Psoas muscle (tissue), 7 donors: ENCODE measurements at regions not wholly inside any gene's neighbourhood (a gene's known extent, or its start where the extent isn't known, plus 50 kb on each side); places are given as distances from the start of the nearest gene placed in this dataset.
A peak's percentile ranks its signal among the peaks of the same experiment; 100 is the strongest.

Source experiments
- ATAC-seq, 4 donors: fragments of 200-7000 bp; cut with Tn5 transposase; one replicate each; pipeline ENCODE4 v1.9.1; 2020; ENCODE audit warnings: moderate library complexity in 3 of 4, mild to moderate bottlenecking in 2 of 4
- DNase-seq, 2 donors: peaks; one replicate each; pipeline ENCODE4 v3.0.0-alpha.2; 2020
- H3K27ac ChIP-seq: fragments of 200-600 bp; one replicate; pipeline ENCODE4 v1.8.0; 2022
- H3K27me3 ChIP-seq, 3 donors: fragments of 200-600 bp in 1 of 3; one replicate each; pipeline versions ENCODE4 v1.6.1 to v1.8.0; 2013 to 2022; ENCODE audit warnings: low read length in 2 of 3, mild to moderate bottlenecking in 2 of 3, moderate library complexity in 1 of 3; ENCODE audit not compliant: insufficient read depth in 3 of 3
- H3K36me3 ChIP-seq, 2 donors: fragments of 200-600 bp in 1 of 2; one replicate each; pipeline versions ENCODE4 v1.6.1 to v1.8.0; 2013 to 2022; ENCODE audit warnings: low read depth in 1 of 2, mild to moderate bottlenecking in 1 of 2, moderate library complexity in 1 of 2; ENCODE audit not compliant: insufficient read depth in 1 of 2
- H3K4me1 ChIP-seq: fragments of 200-600 bp; one replicate; pipeline ENCODE4 v1.8.0; 2022
- H3K4me3 ChIP-seq: fragments of 200-600 bp; one replicate; pipeline ENCODE4 v1.8.0; 2022; ENCODE audit warnings: mild to moderate bottlenecking
- H3K9me3 ChIP-seq: fragments of 200-600 bp; one replicate; pipeline ENCODE4 v1.8.0; 2022
- WGBS, 3 donors: extraction: QIAGEN DNeasy Blood & Tissue Kit; methylation state at CpG; one replicate each; pipeline versions ENCODE4 v1.1.6 to v1.1.7; 2013; 5-methylcytosine and 5-hydroxymethylcytosine counted together
- intact Hi-C, 2 donors: fragments of 100-400 bp; cut with DNase I; formaldehyde crosslinking; loops; one replicate each; pipeline versions ENCODE4 v1.11.0 to v1.14.2; 2022
- TF ChIP-seq, protein P1 (sequence below): fragments of 200-600 bp; IDR thresholded peaks from one replicate; pipeline ENCODE4 v1.8.0; 2022; ENCODE audit warnings: antibody characterized with exemption
- donor health status: healthy with polysubstance abuse.
- donor health status: DM: no; HTN: no; CAD: no; lungs with moderate emphysema.
- donor health status: Bipolar disorder and iron deficiency.
- donor health status: healthy.
- donor health status: DM: yes; HTN: yes; CAD: no.
- donor health status: DM: no; HTN: no; CAD: no.
- donor health status: DM: yes; HTN: yes; CAD: no.

DNA sequence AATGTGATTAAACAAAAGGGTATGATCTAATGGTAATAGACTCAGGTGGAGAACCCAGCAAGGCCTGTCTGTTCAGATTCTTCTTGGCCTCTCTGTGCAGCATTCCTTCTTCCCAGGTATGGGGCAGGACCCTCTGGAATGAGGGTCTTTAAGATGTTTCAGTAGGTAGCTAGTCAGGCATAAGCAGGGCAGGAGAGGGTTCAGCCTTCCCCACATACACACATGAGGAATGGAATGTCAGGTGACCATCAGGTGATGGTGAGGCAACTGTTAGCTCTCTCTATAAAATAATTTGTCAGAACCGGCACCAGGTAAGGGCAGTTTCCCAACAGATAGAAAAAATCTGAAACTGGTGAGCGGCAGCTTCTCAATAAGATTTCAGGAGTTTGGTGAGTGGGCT is 222.3 kb upstream of the PHYHIPL start:
- H3K4me3 ChIP-seq, result no peak overlapping the region
- no peaks in the 10 kb centered on the region for H3K27me3 ChIP-seq
- no peaks in the 10 kb centered on the region for H3K36me3 ChIP-seq
- DNase-seq, result no peak
- ATAC-seq, result no peak
- H3K27ac ChIP-seq, result no peak overlapping the region
- WGBS, 3 donors, result 96 to 100% (median 98%) methylated on average over 2 of the region's 2 CpGs
- no peaks in the 10 kb centered on the region for H3K9me3 ChIP-seq
- intact Hi-C loops, result loop anchor here (5.0 kb wide), 5 partner anchors 172 to 668 kb away; no protein-coding TSS in a partner anchor
- no peaks in the 10 kb centered on the region for H3K4me1 ChIP-seq
- TF ChIP-seq, protein P1, sequence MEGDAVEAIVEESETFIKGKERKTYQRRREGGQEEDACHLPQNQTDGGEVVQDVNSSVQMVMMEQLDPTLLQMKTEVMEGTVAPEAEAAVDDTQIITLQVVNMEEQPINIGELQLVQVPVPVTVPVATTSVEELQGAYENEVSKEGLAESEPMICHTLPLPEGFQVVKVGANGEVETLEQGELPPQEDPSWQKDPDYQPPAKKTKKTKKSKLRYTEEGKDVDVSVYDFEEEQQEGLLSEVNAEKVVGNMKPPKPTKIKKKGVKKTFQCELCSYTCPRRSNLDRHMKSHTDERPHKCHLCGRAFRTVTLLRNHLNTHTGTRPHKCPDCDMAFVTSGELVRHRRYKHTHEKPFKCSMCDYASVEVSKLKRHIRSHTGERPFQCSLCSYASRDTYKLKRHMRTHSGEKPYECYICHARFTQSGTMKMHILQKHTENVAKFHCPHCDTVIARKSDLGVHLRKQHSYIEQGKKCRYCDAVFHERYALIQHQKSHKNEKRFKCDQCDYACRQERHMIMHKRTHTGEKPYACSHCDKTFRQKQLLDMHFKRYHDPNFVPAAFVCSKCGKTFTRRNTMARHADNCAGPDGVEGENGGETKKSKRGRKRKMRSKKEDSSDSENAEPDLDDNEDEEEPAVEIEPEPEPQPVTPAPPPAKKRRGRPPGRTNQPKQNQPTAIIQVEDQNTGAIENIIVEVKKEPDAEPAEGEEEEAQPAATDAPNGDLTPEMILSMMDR, result no peak

DNA sequence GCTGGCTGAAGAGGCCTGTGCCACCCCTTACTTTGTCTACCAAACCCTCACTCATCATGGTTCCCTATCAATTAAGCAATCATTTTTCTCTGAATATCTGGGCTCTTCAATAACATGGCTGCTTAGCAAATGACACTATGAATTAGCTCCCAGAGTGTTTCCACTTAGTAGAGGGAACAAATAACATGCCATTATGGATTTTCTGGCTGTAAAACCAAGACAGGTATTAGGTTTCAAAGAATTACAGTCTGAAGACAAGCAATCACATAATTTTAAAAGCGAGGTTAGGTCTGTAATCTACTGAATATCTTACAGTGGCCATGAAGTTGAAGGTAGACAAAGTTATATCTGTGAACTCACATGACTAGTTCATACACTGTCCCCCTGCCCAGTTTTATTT is 220.8 kb upstream of the PHYHIPL start:
- intact Hi-C loops, result no loop called here
- H3K4me1 ChIP-seq, result no peaks in the 10 kb centered on the region
- 42 to 63% (median 48%) methylated on average over 1 of the region's 1 CpG for WGBS, 3 donors
- no peaks in the 10 kb centered on the region for H3K36me3 ChIP-seq
- ATAC-seq (no peak), DNase-seq (no peak)
- no peaks in the 10 kb centered on the region for H3K27me3 ChIP-seq
- TF ChIP-seq, protein P1, result no peak
- H3K4me3 ChIP-seq, result no peak overlapping the region
- H3K27ac ChIP-seq, result no peak overlapping the region
- no peaks in the 10 kb centered on the region for H3K9me3 ChIP-seq

DNA sequence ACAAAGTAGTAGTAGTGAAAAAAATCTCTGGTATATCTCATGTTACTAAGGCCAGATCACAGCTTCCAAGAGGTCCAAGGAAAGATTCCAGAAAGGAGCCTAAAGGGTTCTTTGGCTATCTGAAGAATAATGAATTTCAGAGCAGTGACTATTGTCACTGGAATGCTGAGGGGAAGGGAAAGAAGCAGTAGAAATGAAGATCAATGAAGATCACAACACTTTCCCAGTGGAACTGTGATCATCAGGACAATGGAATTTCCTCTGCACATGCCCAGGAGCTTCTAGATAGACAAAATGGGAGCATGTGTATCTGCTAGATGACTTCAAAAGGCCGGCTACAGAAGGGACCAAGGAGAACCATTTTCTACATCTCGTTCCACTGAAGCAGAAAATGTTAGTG is 219.5 kb upstream of the PHYHIPL start:
- no peaks in the 10 kb centered on the region for H3K9me3 ChIP-seq
- intact Hi-C loops, result no loop called here
- H3K4me1 ChIP-seq, result no peaks in the 10 kb centered on the region
- no peaks in the 10 kb centered on the region for H3K27me3 ChIP-seq
- no peak overlapping the region for H3K4me3 ChIP-seq
- H3K27ac ChIP-seq, result no peak overlapping the region
- DNase-seq, result no peak
- H3K36me3 ChIP-seq, result no peaks in the 10 kb centered on the region
- WGBS, 3 donors, result 50 to 83% (median 61%) methylated on average over 2 of the region's 2 CpGs
- no peak for ATAC-seq
- TF ChIP-seq, protein P1, result no peak

DNA sequence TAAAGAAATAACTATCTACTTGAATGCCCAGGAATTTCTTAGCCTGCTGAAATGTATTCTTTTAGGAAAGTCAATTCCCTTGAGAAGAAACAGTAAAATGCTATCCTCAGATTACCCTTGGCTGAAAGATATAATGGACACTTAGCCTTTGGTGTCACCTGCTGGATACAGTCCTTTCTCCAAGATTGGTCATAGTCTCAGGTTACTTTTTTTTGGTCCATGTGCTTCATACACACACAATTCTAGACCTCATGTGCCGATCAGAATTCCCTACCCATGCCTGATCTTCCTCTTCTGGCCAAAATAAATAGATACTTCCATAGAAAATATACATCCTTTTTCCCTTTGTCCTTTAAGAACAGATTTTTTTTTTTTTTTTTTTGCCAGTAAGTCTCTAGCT is 218.9 kb upstream of the PHYHIPL start:
- intact Hi-C loops, result no loop called here
- H3K27me3 ChIP-seq, result no peaks in the 10 kb centered on the region
- ATAC-seq, result peak in 1 of 4 donors; percentile 51

DNA sequence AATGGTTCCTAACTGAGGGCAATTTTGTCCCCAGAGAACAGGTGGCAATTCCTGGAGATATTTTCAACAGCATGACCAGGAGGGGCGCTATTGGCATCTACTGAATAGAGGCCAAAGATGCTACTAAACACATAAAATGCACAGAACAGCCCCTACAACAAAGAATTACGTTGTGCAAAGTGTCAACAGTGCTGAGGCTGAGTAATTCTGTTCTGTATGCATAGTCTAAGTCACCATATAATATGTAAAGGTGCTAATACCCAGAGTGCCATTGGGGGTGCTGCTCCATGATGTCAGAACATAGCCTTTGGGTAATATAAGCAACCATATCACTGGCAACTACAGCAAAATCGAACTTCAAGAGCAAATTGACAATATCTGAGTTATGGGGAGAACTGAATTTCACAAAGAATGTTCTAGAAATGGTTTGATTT is 213.3 kb upstream of the PHYHIPL start:
- Histone ChIP-seq H3K27me3 (no peaks in the 10 kb centered on the region), H3K4me1 (no peaks in the 10 kb centered on the region), H3K4me3 (no peak overlapping the region), H3K27ac (no peak overlapping the region), H3K36me3 (no peaks in the 10 kb centered on the region), H3K9me3 (no peaks in the 10 kb centered on the region)
- DNase-seq, result no peak
- TF ChIP-seq, protein P1, result no peak
- ATAC-seq, result no peak
- intact Hi-C loops, result no loop called here
- 52 to 54% (median 54%) methylated on average over 3 of the region's 3 CpGs for WGBS, 3 donors

More for the DNA sequence above, 218.9 kb upstream of the PHYHIPL start:
- no peaks in the 10 kb centered on the region for H3K36me3 ChIP-seq
- 37 to 48% (median 37%) methylated on average over 1 of the region's 1 CpG for WGBS, 3 donors
- H3K4me3 ChIP-seq, result no peak overlapping the region
- no peak overlapping the region for H3K27ac ChIP-seq
- no peaks in the 10 kb centered on the region for H3K9me3 ChIP-seq
- TF ChIP-seq, protein P1, result no peak
- no peak for DNase-seq
- H3K4me1 ChIP-seq, result no peaks in the 10 kb centered on the region
